HEK293T (cell line): ENCODE measurements at regions not wholly inside any gene's neighbourhood (a gene's known extent, or its start where the extent isn't known, plus 50 kb on each side); places are given as distances from the start of the nearest gene placed in this dataset.

Experiments
- ARNT ChIP-seq: fragments of 450-650 bp; IDR thresholded peaks from 2 replicates; pipeline ENCODE4 v1.6.1; 2017; ENCODE audit warnings: mild to moderate bottlenecking
- BHLHE40 ChIP-seq: fragments of 450-650 bp; IDR thresholded peaks from 2 replicates; pipeline ENCODE4 v1.6.1; 2016; ENCODE audit warnings: mild to moderate bottlenecking, moderate library complexity, borderline replicate concordance
- ELF4 ChIP-seq: fragments of 450-650 bp; IDR thresholded peaks from 2 replicates; pipeline ENCODE4 v1.6.1; 2017; ENCODE audit warnings: antibody characterized with exemption
- FOXK2 ChIP-seq: fragments of 450-650 bp; IDR thresholded peaks from 2 replicates; pipeline ENCODE4 v1.6.1; 2016; ENCODE audit warnings: mild to moderate bottlenecking
- NFRKB ChIP-seq: fragments of 450-650 bp; IDR thresholded peaks from 2 replicates; pipeline ENCODE4 v1.6.1; 2016; ENCODE audit warnings: mild to moderate bottlenecking, moderate library complexity
- SP1 ChIP-seq: fragments of 450-650 bp; IDR thresholded peaks from 2 replicates; pipeline ENCODE4 v1.6.1; 2017
- SUZ12 ChIP-seq: fragments of 450-650 bp; IDR thresholded peaks from 2 replicates; pipeline ENCODE4 v1.6.1; 2016; ENCODE audit warnings: mild to moderate bottlenecking
- ZNF384 ChIP-seq: fragments of 450-650 bp; IDR thresholded peaks from 2 replicates; pipeline ENCODE4 v1.6.1; 2016

GRCh38 chr2:51919395-51919794, 887.5 kb upstream of the NRXN1 start:
- TF ChIP-seq SP1 (no peak), SUZ12 (no peak), ELF4 (no peak), NFRKB (no peak), ARNT (no peak), FOXK2 (no peak), ZNF384 (no peak), BHLHE40 (no peak)
